Skeletal muscle tissue (tissue), 3 donors: ENCODE measurements at regions not wholly inside any gene's neighbourhood (a gene's known extent, or its start where the extent isn't known, plus 50 kb on each side); places are given as distances from the start of the nearest gene placed in this dataset.

Experiments
- H3K27ac ChIP-seq: one replicate; pipeline ENCODE4 v1.7.0; 2013; ENCODE audit warnings: mild to moderate bottlenecking, low read depth, low read length, inconsistent platforms
- H3K27me3 ChIP-seq, 3 donors: one replicate each; pipeline ENCODE4 v1.7.0; 2013; ENCODE audit warnings: low read length in 3 of 3; ENCODE audit not compliant: control insufficient read depth in 3 of 3, insufficient read depth in 3 of 3
- H3K36me3 ChIP-seq, 3 donors: one replicate each; pipeline ENCODE4 v1.7.0; 2013; ENCODE audit warnings: low read length in 3 of 3; ENCODE audit not compliant: control insufficient read depth in 3 of 3, insufficient read depth in 3 of 3
- H3K4me1 ChIP-seq, 3 donors: one replicate each; pipeline ENCODE4 v1.7.0; 2013; ENCODE audit warnings: low read length in 3 of 3, mild to moderate bottlenecking in 3 of 3; ENCODE audit not compliant: control insufficient read depth in 3 of 3, insufficient read depth in 3 of 3
- H3K4me3 ChIP-seq, 3 donors: one replicate each; pipeline ENCODE4 v1.7.0; 2013; ENCODE audit warnings: low read length in 3 of 3
- H3K9ac ChIP-seq, 3 donors: one replicate each; pipeline ENCODE4 v1.7.0; 2013; ENCODE audit warnings: low read length in 3 of 3, mild to moderate bottlenecking in 3 of 3, moderate library complexity in 2 of 3, low read depth in 1 of 3
- H3K9me3 ChIP-seq, 3 donors: one replicate each; pipeline ENCODE4 v1.7.0; 2013; ENCODE audit warnings: low read length in 3 of 3; ENCODE audit not compliant: control insufficient read depth in 3 of 3
- donor health status: Osteomylitis.

DNA sequence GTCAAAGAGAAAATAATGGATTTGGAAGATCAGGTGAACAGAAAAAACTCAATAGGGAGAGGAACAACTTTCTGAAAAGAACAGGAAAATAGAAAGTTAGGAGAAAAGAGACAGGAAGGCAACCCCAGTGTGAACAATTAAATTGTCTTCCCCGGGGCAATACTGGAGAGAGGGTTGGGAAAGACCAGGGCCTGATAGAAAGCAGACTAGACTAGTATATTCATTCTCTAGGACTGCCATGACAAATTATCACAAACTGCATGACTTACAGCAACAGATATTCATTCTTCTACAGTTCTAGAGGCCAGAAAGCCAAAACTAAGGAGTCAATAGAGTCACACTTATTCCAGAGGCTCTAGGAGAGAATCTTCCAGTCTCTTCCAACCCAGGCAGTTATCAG is 482.8 kb downstream of the SOX6 start:
- H3K27ac ChIP-seq: no peak overlapping the region
- H3K27me3 ChIP-seq: no peaks in the 10 kb centered on the region
- no peaks in the 10 kb centered on the region for H3K36me3 ChIP-seq

DNA sequence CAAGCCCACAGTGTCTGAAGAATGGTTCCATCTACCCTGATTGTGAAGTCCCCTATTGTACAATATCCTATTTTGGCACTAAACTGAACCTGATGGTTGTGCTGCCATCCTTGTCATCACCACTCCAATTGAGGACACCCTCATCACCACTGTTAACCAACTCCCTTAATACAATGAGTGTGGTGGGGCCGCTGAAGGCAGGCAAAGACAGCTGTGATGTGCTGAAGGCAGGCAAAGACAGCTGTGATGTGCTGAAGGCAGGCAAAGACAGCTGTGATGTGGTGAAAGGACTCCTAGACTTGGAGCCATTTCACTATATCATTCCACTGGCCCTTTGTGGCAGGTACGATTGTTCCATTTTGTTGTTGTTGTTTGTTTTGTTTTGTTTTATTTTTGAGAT is 481.6 kb downstream of the SOX6 start:
- H3K9me3 ChIP-seq: peaks cover 0 to 1% (median 0%) of the 10 kb centered on the region in 3 donors
- no peak overlapping the region for H3K27ac ChIP-seq
- H3K4me1 ChIP-seq: no peaks in the 10 kb centered on the region
- H3K36me3 ChIP-seq: no peaks in the 10 kb centered on the region
- no peaks in the 10 kb centered on the region for H3K27me3 ChIP-seq
- H3K9ac ChIP-seq: no peak overlapping the region
- H3K4me3 ChIP-seq: no peak overlapping the region

More for the DNA sequence above, 482.8 kb downstream of the SOX6 start:
- no peaks in the 10 kb centered on the region for H3K4me1 ChIP-seq
- peaks cover 0 to 1% (median 0%) of the 10 kb centered on the region in 3 donors for H3K9me3 ChIP-seq
- no peak overlapping the region for H3K9ac ChIP-seq
- H3K4me3 ChIP-seq: no peak overlapping the region

DNA sequence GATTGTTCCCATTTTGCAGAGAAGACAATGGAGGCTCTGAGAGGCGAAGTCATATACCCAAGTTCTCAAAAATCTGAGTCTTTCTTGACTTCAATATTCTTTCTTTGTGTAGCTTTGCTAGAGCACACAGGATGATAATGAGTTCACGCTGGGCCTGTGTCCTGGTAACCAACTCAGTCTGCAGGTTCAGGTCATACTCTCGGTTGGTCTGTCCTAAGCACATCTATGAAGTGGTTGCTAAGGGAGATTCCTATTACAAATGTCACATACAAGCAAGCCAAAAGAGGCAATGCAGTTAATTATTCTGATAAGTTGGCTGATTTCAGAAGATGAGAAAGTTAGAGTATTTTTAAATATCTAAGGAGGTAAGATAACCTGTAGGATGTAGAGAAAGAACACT is 481.0 kb downstream of the SOX6 start:
- no peaks in the 10 kb centered on the region for H3K36me3 ChIP-seq
- no peaks in the 10 kb centered on the region for H3K4me1 ChIP-seq
- no peaks in the 10 kb centered on the region for H3K27me3 ChIP-seq
- H3K27ac ChIP-seq: no peak overlapping the region
- peaks cover 0 to 1% (median 0%) of the 10 kb centered on the region in 3 donors for H3K9me3 ChIP-seq
- no peak overlapping the region for H3K4me3 ChIP-seq
- no peak overlapping the region for H3K9ac ChIP-seq

- no peak overlapping the region for H3K9ac ChIP-seq
- H3K9me3 ChIP-seq: peaks cover 0 to 1% (median 0%) of the 10 kb centered on the region in 3 donors
- no peak overlapping the region for H3K27ac ChIP-seq
- no peaks in the 10 kb centered on the region for H3K36me3 ChIP-seq
- H3K4me1 ChIP-seq: no peaks in the 10 kb centered on the region
- no peak overlapping the region for H3K4me3 ChIP-seq
- no peaks in the 10 kb centered on the region for H3K27me3 ChIP-seq
Observed at GRCh38 chr11:15875943-15876342, 480.4 kb downstream of the SOX6 start.

DNA sequence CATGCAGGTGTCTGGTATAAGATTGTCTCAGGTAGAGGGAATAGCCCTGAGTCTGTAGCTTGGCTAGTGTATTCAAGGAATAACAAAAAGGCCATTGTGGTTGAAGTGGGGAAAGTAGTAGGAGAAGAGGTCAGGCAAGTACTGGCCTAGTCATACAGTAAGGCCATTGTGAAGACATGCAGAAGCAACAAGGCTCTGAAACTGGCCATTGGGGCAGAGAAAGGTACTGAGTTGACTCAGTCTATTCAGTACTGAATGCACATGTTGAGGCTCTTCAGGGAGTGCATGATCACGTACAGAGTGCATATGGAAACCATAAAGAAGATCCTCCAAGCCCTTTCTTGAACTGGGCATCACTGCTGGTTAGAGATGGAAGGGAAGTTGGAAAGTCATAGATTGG is 477.6 kb downstream of the SOX6 start:
- no peak overlapping the region for H3K9ac ChIP-seq
- H3K9me3 ChIP-seq: peaks cover 0 to 1% (median 0%) of the 10 kb centered on the region in 3 donors
- H3K36me3 ChIP-seq: no peaks in the 10 kb centered on the region
- no peaks in the 10 kb centered on the region for H3K27me3 ChIP-seq
- peaks cover 0 to 2% (median 0%) of the 10 kb centered on the region in 3 donors for H3K4me1 ChIP-seq
- no peak overlapping the region for H3K4me3 ChIP-seq
- H3K27ac ChIP-seq: no peak overlapping the region

DNA sequence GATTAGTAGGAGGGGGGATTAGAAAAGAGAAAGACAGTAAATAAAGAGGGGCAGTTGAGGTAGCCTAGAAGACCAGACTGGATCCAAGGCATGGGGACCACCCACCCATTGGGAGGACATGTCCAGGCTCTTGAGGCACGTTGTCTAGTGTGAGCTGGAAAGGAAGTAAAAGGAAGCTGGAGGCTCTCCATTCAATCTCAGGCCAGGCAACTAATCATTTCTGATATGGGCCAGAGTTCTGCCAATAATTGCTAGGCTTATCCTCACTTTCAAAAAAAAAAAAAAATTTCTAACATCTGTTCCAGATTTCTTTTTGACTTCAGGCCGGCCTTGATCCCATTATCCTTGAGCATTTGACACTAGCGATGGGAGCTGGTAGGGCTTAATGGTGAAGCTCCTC is 476.1 kb downstream of the SOX6 start:
- Histone ChIP-seq H3K4me3 (no peak overlapping the region), H3K9me3 (peaks cover 0 to 1% (median 0%) of the 10 kb centered on the region in 3 donors)

DNA sequence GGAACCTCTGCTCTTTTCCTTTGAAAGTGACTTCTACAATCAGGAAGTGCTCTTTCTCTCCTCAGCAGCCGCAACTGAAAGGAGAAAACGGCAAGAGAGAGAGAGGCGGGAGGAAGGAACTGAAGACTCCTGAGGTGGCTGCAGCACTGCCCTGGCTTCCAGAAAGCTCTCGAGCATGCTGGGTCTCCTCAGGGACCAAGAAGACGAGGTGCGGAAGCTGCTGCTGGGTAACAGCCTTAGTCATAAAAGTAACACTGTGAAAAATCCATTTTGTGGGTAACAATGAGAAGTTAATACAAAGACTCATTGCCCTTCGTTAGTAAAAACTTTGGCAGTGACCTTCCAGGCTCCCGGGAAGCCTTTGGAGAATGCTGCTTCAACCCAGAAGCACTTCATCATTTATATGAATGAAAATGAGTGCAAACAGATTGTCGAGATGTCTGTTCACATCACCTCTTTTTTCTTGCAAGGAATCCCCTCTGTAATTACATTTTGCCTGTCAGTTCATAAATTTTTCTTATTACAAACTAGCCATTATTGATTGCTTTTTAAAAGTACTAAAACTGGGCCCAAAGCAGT is 473.4 kb downstream of the SOX6 start:
- Histone ChIP-seq H3K4me1 (peaks cover 0 to 6% (median 0%) of the 10 kb centered on the region in 3 donors), H3K36me3 (no peaks in the 10 kb centered on the region), H3K27ac (no peak overlapping the region), H3K9me3 (no peaks in the 10 kb centered on the region), H3K9ac (no peak overlapping the region), H3K4me3 (no peak overlapping the region), H3K27me3 (no peaks in the 10 kb centered on the region)

More for the DNA sequence above, 476.1 kb downstream of the SOX6 start:
- no peaks in the 10 kb centered on the region for H3K27me3 ChIP-seq
- peaks cover 0 to 6% (median 0%) of the 10 kb centered on the region in 3 donors for H3K4me1 ChIP-seq
- no peaks in the 10 kb centered on the region for H3K36me3 ChIP-seq
- H3K9ac ChIP-seq: no peak overlapping the region
- H3K27ac ChIP-seq: no peak overlapping the region

DNA sequence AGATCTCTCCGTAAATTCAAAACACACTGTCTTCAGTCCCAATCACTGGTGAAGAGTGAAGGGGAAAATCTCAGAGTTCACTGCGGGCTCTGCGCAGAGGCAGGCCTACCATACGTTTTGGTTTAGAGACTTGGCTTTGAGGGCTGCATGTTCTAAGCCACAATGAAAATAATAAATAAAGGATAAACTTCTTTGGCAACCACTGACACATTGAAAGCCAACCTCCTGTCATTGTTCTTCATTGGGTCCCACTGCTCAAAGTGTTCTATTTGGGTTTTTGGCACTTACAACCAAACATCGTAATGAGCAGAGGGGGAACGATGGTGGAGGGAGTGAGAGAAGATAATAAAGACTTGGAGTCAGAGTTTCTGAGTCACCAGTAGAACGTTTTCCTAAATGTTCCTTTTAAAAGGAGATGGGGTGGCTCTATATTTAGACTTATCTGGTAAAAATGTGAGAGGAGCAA is 472.9 kb downstream of the SOX6 start:
- H3K27ac ChIP-seq: no peak overlapping the region
- H3K9ac ChIP-seq: no peak overlapping the region
- H3K4me3 ChIP-seq: no peak overlapping the region
- no peaks in the 10 kb centered on the region for H3K36me3 ChIP-seq
- H3K4me1 ChIP-seq: peaks cover 0 to 6% (median 0%) of the 10 kb centered on the region in 3 donors
- no peaks in the 10 kb centered on the region for H3K9me3 ChIP-seq
- H3K27me3 ChIP-seq: no peaks in the 10 kb centered on the region

- Histone ChIP-seq H3K27me3 (no peaks in the 10 kb centered on the region), H3K4me3 (no peak overlapping the region), H3K9ac (peak overlapping the region in 1 of 3 donors; percentile 3), H3K9me3 (no peaks in the 10 kb centered on the region), H3K27ac (peak overlapping the region; percentile 4), H3K4me1 (peaks cover 0 to 6% (median 0%) of the 10 kb centered on the region in 3 donors), H3K36me3 (no peaks in the 10 kb centered on the region)
Observed at GRCh38 chr11:15884141-15884540, 472.2 kb downstream of the SOX6 start.

DNA sequence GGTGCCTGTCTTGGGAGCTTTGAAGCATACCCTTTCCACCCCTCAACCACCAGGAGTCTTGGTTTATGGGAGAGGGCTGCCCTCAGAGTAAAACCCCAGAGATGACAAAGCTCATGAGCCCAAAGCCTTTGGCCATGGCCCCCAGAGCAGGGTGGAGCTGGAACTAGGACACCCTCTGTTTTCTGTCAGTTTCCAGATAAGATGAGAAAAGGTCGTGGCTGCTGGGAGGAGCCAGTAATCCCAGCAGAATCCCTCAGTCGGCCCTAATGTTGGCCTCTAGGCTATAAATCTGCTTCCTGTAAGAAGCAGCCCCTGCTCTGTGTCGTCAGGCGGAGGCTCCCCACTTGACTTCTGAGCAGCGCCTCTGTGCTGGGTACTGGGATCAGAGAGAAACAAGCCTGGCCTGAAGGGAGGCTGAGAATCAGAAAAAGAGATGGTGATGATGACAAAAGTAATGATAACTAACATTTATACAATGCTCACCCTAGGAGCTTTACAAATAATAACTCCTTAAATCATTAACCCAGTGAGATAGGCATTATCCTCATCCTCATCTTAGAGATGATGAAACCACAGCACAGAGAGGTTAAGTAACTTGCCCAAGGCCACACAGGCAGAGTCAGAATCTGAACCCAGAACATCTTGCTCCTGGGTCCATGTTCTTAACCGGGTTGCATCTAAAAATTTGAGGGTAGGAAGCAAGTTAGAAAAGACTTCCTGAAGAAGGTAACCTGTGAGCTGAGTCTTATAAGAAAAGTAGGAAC is 471.4 kb downstream of the SOX6 start:
- H3K36me3 ChIP-seq: no peaks in the 10 kb centered on the region
- H3K27ac ChIP-seq: no peak overlapping the region
- no peaks in the 10 kb centered on the region for H3K27me3 ChIP-seq
- no peak overlapping the region for H3K9ac ChIP-seq
- no peak overlapping the region for H3K4me3 ChIP-seq
- H3K4me1 ChIP-seq: peaks cover 0 to 6% (median 0%) of the 10 kb centered on the region in 3 donors
- no peaks in the 10 kb centered on the region for H3K9me3 ChIP-seq
